Upper lobe of left lung (tissue), 4 donors: ENCODE measurements at regions not wholly inside any gene's neighbourhood (a gene's known extent, or its start where the extent isn't known, plus 50 kb on each side); places are given as distances from the start of the nearest gene placed in this dataset.

Source experiments
- CTCF ChIP-seq, 6 experiments: fragments of 450-650 bp in 4 of 6; fragments of 200-600 bp in 2 of 6; sonication (generic) in 2 of 6; IDR thresholded peaks; one replicate each; pipeline ENCODE4 v1.5.1; 2016 to 2019; ENCODE audit warnings: antibody characterized with exemption in 6 of 6
- POLR2A ChIP-seq, 4 donors: fragments of 450-650 bp; IDR thresholded peaks; one replicate each; pipeline ENCODE4 v1.5.1; 2016 to 2017; ENCODE audit warnings: antibody characterized with exemption in 4 of 4, mild to moderate bottlenecking in 2 of 4
- POLR2AphosphoS5 ChIP-seq, 2 donors: sonication (generic); formaldehyde crosslinking; IDR thresholded peaks; one replicate each; pipeline ENCODE4 v1.5.1; 2017; ENCODE audit warnings: antibody characterized with exemption in 2 of 2

GRCh38 chr11:98862169-98862568 lies 158.6 kb upstream of the CNTN5 start:
- TF ChIP-seq CTCF (IDR thresholded peaks at IDR 0.05) = no peak
- TF ChIP-seq POLR2AphosphoS5 (IDR thresholded peaks at IDR 0.05) = no peak
- no peak for TF ChIP-seq POLR2A (IDR thresholded peaks at IDR 0.05)
